ENCODE measurements at regions not wholly inside any gene's neighbourhood (a gene's known extent, or its start where the extent isn't known, plus 50 kb on each side); places are given as distances from the start of the nearest gene placed in this dataset.

DNA sequence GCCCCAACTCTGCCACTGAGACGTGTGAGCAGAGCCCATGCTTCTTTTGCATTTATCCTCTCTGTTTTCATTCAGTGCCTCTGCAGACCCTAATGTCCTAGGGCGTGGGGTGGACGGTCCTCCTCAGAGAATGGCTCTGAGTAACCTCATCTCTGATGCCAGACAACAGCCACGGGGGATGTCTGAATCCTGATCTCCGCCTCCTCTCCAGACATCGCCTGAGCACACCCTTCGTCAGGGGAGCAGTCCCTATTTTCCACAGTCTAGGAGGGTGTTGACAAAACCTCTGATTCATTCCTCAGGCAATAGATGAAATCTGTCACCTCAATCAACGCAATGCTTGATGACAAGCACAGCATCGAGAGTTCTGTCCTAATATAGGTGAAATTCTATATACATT is 109.2 kb upstream of the DYRK2 start:
- DNase-seq = no peak

DNA sequence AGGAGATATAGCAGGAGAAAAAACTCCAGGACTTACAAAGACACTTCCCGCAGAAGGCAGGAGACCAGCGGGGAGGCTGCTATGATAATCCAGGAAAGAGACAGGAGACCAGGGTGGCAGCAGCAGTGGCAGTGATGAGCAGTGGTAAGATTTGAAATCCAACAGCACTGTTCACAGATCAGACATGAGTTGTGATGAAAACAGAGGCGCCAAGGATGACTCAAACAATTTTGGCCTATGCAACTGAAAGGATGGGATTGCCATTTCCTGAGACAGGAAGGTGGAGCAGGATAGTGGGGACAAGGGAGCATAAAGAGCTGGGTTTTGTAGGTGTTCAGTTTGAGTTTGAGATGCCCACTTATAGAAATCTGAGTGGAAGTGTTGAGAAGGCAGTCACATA is 108.6 kb upstream of the DYRK2 start:
- DNase-seq = no peak

DNA sequence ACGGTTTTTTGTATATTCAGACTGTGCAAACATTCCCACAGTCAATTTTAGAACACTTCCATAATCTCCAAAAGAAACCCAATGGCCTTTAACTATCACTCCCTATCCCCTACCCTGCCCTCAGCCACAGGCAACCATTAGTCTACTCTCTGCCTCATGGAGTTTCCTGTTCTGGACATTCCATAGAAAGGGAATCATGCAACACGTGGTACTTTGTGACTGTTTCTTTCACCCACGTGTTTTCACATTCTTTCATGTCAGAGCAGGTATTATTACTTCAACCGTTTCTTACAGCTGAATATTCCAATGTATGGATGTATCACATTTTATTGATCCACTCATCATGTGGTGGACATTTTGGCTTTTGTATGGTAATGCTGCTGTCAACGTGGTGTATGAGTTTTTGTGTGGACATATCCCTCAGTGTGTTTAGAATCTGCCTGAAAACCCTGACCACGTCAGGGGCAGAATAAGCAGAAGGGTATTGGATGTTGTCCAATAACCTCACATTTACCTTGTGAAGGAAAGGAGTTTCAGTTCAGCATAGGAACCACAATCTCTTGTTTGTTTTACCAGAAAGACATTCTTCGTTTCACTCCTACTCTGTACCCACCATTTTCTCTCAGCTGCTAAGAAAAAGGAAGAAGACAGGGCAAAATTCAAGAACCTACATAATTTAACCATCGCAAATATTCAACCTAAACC is 107.5 kb upstream of the DYRK2 start:
- DNase-seq = no peak

DNA sequence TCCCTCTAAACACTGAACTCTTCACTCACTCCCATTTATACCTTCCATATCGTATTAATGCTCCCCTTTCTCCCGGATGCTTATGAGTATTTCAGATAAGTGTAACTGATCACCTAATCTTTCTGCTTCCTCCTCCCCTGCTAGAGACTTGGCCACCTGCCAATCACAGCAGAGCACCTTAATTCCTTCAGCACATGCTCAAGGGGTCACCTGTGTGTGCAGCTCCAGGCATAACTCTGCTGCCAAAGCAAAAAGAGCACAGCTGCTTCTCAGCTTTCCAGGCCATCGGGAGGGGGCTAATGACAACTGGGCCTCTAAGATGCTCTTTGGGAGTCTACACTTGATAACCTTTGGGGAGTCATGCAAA is 106.9 kb upstream of the DYRK2 start:
- no peak for DNase-seq

DNA sequence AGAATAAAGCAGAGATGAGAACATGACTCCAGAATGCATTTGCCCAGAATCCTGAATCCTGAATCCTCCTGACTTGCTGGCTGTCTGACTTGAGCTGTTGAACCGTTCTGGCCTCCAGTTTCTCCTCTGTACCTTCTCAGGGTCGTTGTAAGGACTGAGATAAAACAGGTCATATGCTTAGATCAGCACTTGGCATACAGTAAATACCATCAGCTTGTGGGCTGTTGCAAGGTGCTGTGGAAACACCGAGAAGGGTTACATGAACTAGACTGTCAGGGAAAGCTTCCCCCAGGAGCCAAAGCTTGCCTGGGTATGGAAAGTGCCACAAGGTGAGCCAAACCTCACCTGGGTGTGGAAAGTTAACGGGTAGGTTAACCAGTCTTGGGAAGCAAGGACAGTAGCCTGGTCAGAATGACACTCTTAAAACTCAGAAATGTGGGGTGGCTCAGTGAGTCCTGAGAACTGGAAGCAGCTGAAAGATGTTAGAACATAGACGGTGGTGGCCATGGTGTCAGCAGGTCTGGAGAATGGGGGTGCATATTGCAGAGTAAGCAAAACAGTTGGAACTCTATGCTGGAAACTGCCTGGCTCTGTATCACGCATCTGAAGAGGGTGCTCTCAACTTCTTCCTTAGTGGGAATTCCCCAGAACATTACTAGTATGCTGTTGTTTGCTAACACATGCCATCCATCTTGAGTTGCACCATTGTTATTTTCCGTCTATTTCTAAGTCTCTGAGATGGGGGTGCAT is 105.3 kb upstream of the DYRK2 start:
- no peak for DNase-seq

DNA sequence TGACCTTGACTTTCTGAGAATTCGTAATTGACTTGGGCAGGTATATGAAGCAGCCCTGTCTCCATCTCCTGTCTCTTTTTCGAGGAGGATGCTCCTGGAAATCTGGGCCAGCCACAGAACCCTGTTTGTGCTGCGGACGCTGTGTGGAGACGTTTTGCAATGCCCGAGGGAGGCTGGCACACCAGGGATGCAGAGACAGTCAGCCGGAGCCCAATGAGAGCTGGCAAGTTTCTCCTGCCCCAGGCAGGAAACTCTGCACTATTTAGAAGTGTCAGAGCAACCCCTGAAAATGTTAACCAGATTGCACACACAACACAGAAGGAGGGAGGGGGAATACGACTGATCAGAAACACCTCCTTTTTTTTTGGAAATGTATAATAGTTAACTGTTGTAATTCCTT is 103.2 kb upstream of the DYRK2 start:
- no peak for DNase-seq

DNA sequence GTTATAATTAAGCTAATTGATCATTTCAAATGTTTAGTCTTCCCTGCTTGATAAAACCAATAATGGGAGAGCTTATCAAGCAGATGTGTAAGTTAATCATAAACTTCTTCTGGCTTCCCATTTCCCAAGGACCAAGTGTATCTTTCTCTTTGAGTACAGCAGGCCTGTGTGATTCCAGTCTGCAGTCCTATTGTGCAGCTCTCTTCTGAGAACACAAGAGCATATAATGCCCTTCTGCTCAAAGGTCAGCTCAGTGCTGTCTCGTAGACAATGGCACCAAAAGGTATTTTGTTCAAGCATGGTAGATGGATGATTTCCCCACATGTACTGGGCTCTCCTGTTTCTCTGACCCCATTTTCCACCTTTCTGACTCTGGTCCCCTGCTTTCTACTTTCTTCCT is 101.8 kb upstream of the DYRK2 start:
- no peak for DNase-seq

DNA sequence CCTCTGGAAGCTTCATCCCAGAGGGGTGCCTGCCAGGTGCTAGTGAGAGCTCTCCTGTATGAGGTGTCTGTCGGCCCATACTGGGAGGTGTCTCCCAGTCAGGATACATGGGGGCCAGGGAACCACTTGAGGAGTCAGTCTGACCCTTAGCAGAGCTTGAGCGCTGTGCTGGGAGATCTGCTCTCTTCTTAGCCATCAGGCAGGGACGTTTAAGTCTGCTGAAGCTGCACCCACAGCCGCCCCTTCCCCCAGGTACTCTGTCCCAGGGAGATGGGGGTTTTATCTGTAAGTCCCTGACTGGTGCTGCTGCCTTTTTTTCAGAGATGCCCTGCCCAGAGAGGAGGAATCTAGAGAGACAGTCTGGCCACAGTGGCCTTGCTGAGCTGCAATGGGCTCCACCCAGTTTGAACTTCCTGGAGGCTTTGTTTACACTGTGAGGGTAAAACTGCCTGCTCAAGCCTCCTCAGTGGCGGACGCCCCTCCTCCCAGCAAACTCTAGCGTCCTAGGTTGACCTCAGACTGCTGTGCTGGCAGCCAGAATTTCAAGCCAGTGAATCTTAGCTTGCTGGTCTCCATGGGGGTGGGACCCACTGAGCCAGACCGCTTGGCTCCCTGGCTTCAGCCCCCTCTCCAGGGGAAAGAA is 93.3 kb upstream of the DYRK2 start:
- DNase-seq = peak; percentile 84

DNA sequence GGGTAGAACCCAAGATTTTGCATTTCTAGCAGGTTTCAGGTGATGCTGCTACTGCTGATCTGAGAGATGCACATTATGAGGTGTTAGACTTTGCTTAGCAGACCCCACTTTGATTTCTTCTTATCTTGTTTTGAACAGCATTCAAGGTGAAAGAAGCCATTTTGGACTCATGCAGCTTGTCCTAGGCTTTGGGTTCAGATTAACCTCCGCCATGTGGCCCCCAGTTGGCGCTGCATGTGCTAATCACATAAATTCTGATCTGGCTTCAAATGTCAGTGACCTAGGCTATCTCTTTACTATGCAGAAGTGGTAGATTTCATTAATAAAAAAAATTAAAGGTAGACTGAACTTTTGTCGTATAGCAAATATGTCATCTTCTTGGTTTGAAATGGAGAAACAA is 89.8 kb upstream of the DYRK2 start:
- DNase-seq = no peak

DNA sequence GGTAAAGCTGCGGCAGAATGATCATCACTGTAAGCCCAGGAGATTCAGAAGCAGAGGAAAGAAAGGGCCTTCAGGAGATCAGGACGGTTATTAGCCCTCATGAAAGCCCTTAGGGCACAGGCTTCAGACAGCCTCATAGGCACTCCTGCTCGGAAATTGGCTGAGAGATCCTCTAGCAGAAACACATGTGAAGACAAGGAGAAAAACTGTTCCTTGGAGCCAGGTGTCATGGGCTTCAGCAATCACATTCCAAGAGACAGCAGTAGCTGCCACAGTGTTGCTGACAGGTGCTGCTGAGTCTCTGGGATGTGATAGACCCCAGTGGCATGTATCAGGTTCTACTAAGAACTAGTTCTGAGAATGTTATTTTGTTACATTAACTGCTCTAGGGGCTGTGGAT is 88.8 kb upstream of the DYRK2 start:
- no peak for DNase-seq

DNA sequence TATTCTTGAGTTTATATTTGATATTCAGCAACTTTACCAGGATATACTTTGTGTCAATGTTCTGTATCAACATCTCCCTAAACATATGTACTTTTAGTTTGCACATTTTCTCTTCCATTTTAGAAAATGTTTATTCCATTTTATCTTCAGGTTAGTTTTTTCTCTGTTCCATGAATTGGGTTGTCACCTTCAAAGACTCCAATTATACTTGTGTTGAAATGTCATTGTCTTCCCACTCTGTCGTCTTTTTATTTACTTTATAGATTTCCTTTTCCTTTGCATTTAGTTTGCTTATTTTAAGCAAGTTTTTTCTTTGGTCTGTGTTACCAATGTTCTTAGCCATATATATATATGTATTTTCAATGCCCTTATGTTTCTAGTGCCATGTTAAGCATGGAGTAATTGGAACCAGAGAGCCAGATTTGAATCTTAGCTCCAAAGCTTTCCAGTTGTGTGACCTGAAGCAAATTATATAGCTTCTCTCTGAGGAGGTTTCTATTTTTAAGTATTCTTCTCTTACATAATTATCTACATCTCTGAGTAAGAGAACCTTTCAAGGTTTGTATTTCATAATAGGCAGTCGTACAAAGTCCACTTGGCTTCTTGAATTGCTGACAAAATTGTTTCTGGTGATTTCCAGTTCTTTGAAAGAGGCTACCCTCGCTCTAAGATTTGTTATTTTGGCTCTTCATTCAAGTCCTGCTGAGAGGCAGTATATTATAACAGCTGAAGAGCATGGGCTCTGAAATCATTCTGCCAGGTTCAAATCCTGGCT is 85.8 kb upstream of the DYRK2 start:
- no peak for DNase-seq

DNA sequence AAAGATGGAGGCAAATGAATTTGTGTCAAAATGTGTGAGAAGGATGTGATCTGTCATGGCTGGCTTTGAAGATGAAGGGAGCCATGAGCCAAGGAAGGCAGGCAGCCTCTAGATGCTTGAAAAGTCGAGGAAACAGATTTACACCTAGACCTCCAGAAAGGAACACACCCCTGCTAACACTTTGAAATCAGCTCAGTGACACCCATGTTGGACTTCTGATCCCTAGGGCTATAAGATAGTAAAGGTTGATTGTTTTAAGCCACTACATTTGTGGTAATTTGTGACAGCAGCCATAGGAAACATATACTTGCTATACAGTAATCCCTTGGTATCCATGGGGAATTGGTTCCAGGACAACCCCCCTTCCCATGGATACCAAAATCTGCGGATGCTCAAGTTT is 80.5 kb upstream of the DYRK2 start:
- DNase-seq = no peak

DNA sequence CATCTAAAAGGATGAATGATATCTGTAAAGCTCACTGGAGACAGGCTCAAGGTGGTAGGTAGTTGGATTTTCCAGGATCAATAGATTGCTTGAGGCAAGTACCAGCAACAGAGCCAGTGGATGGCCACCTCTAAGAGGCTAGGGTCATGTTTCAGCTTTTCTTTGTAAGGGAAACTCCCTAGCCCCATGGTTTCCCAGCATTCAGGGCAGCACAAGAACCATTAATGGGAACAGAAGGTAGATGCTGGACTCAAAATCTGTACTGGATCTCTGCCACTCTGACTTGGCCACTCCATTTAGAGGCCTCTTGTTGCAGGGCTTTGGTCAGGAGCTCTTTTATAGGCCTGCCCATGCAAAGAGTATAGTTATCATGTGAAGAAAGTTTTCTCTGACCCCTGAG is 76.1 kb upstream of the DYRK2 start:
- DNase-seq = no peak

DNA sequence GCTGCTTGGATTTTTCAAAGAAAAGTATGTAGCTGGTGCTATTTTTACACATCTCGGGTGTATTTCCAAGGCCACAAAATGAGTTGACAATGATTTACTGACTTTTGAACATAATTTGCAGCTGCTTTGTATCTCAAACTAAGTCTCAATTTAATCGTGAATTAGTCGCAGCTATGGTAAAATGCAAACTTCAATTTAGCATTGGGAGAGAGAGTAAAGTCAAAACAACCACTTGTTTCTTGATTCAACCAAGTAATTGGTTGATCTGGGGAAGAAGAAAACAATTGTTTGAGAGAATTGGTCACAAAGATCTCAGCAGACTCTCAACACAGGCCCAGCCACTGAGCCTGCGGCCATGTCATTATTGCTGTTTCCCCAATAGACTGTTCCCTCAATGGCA is 75.0 kb upstream of the DYRK2 start:
- DNase-seq = no peak

DNA sequence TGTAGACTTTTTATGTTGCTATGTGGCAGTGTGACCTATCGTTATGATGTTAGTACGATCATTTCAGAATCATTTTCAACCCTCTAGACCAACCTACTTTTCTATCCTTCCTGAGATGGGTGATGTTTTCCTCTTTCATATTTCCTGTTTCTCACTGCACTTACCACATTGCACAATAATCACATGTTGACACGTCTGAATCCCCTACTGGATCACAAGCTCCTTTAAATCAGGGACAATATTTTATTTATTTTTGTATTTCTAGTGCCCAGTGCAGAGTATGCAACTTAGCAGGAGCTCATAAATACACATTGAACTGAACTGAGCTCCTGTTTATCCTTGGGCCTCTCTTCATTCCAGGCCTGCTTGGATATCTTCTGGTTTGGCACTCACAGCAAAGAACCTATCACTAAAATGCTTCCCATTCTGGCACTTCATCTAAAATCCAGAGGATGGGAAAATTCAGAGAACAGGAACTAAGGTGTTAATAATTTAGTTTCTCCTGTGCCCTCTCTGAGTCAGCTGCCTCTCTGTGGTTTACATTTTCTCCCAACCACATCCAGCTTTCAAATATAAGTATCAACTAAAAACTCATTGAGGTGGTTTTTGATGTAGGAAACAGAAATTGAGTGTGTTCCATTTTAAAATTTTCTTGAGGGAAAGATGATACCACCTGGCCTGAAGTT is 69.4 kb upstream of the DYRK2 start:
- DNase-seq = no peak

DNA sequence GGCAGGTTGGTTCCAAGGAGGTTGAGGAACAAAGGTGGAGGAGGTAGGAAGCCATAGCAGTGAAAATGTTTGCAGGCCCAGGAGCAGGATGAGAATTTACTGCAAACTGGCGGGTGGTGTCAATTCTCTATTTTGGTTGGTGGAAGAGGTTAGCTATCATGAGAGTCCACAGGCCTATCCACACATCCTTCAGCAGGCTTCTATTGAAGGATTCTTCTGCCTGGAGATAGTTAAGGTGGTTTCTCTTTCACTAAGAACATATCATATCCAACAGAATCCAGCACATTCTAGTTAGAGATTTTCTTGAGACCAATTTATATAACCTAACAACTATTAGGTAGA is 68.9 kb upstream of the DYRK2 start:
- no peak for DNase-seq

DNA sequence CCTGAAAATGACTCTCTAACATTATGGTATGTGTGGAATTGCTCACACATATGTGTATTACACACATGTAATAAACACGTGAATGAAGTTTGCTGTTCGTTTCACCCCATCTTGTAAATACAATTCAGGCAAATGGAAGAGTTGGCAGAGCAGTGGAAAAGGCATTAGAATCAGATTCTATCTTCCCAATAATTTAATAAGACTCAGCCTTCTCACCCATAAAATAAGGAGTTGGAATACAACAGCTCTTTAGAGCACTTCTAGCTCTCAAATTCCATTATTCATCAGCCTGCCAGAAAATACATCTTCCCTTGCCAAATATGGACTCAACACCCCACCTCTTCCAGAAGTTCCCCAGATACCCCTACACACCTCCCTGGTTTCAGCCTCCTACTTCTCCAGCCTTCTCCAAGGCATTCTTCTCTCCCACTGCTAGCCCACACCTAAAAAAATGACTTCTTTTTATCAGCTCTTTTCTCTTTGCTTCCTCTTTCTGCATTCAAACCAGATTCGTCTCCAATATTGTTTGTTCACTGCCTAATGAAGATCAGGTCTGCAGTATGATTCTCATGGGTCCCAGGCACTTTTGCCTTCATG is 66.2 kb upstream of the DYRK2 start:
- no peak for DNase-seq

DNA sequence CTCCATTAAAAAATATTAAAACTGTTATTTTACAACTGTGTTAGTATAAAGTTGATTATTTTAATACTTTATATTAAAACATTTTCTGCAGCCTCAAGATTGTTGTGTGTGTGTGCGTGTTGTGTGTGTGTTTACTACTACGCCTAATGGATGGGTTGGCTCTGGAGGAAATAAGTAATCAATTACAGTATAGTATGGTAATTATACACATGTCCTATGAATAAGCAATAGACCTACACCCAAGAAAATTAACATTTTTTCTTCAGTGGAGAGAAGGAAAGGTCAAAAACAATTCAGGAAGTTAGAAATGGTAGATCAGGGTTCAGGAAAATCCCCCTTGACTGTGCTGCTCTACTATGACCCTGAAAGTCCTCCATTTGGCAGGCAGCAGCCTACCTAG is 65.7 kb upstream of the DYRK2 start:
- no peak for DNase-seq

DNA sequence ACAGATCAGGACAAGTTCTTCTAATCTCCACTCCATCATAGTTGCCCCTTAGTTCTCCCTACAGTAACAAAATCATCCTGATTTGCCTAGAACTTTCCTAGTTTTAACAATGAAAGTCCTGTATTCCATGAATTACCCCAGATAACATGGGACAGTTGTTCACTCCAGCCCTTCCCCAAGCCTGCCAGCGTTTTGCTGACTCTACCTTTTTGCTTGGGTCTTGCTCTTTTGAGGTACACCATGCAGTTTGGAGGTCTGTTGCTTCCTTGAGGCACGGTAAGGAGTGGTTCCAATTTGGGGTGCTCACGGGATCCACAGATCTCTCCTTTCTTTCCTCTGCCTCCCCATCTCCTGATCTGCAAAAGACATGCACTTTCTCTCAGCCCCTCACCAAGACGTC is 61.6 kb upstream of the DYRK2 start:
- no peak for DNase-seq

DNA sequence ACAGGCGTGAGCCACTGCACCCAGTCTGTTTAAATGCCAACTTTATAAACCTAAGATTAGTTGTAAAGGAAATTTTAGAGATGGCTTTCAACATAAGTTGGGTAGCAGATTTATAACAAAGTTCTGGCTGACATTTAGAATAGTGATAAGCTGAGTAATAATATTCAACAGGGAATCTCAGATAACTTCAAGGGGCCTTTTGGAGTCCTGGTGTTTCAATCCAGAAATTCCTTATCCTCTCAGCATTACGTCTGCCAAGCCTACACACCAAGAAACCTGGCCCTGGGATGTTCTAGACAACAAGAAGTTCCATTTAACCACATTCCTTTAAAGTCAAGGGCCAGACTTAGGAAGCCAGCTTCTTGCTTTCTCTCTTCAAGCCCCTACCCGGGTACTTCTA is 59.5 kb upstream of the DYRK2 start:
- no peak for DNase-seq

DNA sequence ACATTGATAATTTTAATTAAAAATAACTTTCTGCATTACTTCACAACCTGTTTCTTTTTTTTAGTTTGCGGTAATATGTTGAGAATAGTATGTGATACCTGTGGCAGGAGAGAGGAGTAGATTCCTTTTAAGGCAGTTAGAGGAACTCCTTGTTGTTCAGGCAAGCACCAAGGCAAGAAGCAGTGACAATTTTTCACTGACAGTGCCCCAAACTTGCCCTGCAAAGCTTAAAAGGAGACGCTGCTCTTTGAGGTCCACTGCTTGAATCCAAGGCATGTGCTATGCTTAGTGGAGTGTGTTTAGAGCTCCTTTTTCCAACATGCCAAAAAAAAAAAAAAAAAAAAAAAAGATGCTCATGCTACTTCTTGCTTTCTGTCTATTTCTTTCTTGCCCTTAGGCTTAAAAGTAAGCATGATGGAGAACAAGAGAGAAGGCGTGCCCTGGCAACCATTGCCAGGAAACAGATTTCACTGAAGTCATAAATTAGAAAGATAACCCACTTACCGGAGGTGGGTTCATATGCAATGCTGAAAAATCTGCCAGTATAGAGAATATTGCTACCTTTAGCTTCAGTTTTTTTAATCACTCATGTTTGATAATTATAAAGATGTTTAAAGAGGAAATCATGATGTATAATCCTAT is 58.3 kb upstream of the DYRK2 start:
- DNase-seq = no peak

All from islet precursor cell (in vitro differentiated cells).